A549 (cell line): ENCODE measurements at regions not wholly inside any gene's neighbourhood (a gene's known extent, or its start where the extent isn't known, plus 50 kb on each side); places are given as distances from the start of the nearest gene placed in this dataset.

Source experiments
- CBX8 ChIP-seq: fragments of 200-600 bp; sonication (generic); IDR thresholded peaks from 2 replicates; pipeline ENCODE4 v1.6.1; 2016
- CTCF ChIP-seq: fragments of >200 bp; sonication (Bioruptor Twin); formaldehyde crosslinking; IDR thresholded peaks from 3 replicates; pipeline ENCODE4 v1.5.1; 2016
- EHMT2 ChIP-seq: fragments of 200-600 bp; sonication (generic); IDR thresholded peaks from 2 replicates; pipeline ENCODE4 v1.6.1; 2016; ENCODE audit warnings: antibody characterized with exemption, low read depth, mild to moderate bottlenecking, moderate library complexity
- ELK1 ChIP-seq: fragments of 150-350 bp; IDR thresholded peaks from 2 replicates; pipeline ENCODE4 v1.6.1; 2014; ENCODE audit warnings: low read depth, mild to moderate bottlenecking, low read length
- EP300 ChIP-seq, 2 experiments: fragments of >200 bp; sonication (Bioruptor Twin); formaldehyde crosslinking; IDR thresholded peaks; 2 replicates in 1 of 2; 3 replicates in 1 of 2; pipeline ENCODE4 v1.6.1; 2016 to 2017
- FOSL2 ChIP-seq, 2 experiments: fragments of 450-650 bp in 1 of 2; fragments of >200 bp in 1 of 2; sonication (Bioruptor Twin) in 1 of 2; formaldehyde crosslinking; IDR thresholded peaks; 2 replicates each; pipeline versions ENCODE4 v1.5.0 to v1.6.1; 2016 to 2020; ENCODE audit warnings: mild to moderate bottlenecking in 1 of 2, moderate library complexity in 1 of 2
- HES2 ChIP-seq: fragments of >200 bp; sonication (Bioruptor Twin); formaldehyde crosslinking; IDR thresholded peaks from 2 replicates; pipeline ENCODE4 v1.6.1; 2016
- KDM1A ChIP-seq: fragments of 200-600 bp; sonication (generic); IDR thresholded peaks from 2 replicates; pipeline ENCODE4 v1.6.1; 2016; ENCODE audit warnings: low read depth, mild to moderate bottlenecking
- MAX ChIP-seq: IDR thresholded peaks from 2 replicates; pipeline ENCODE4 v1.6.1; 2012
- POLR2A ChIP-seq: IDR thresholded peaks from 2 replicates; pipeline ENCODE4 v1.6.1; 2012; ENCODE audit warnings: mild to moderate bottlenecking, low read length
- POLR2AphosphoS2 ChIP-seq: conservative IDR thresholded peaks from 2 replicates; pipeline ENCODE4 v1.6.1; 2012; ENCODE audit warnings: low read length, improper control_type of control experiment, inconsistent platforms
- RAD21 ChIP-seq, 2 experiments: fragments of >200 bp in 1 of 2; sonication (Bioruptor Twin) in 1 of 2; formaldehyde crosslinking in 1 of 2; IDR thresholded peaks in 1 of 2; conservative IDR thresholded peaks in 1 of 2; 2 replicates in 1 of 2; 3 replicates in 1 of 2; pipeline ENCODE4 v1.6.1; 2012 to 2018; ENCODE audit warnings: inconsistent platforms in 1 of 2
- RFX5 ChIP-seq: fragments of 450-650 bp; IDR thresholded peaks from 2 replicates; pipeline ENCODE4 v1.7.1; 2014; ENCODE audit warnings: antibody characterized with exemption, mild to moderate bottlenecking, moderate library complexity
- ZC3H11A ChIP-seq: fragments of 450-650 bp; IDR thresholded peaks from 2 replicates; pipeline ENCODE4 v1.6.1; 2014; ENCODE audit warnings: antibody characterized with exemption, mild to moderate bottlenecking

GRCh38 chr3:87390821-87391220 is 114.4 kb upstream of the POU1F1 start:
- TF ChIP-seq CTCF (no peak), EP300 (IDR thresholded peaks at IDR 0.05) (no peak), MAX (no peak), ZC3H11A (no peak), HES2 (no peak), ELK1 (no peak), POLR2A (no peak), KDM1A (no peak), RFX5 (no peak), EHMT2 (no peak), POLR2AphosphoS2 (no peak), RAD21 (conservative IDR thresholded peaks at IDR 0.05 in 1 of 2, IDR thresholded peaks at IDR 0.05 in 1 of 2) (no peak), FOSL2 (IDR thresholded peaks at IDR 0.05) (no peak), FOSL2 (CRISPR knock-in tag; IDR thresholded peaks at IDR 0.05) (no peak), CBX8 (no peak)
